ENCODE measurements at regions not wholly inside any gene's neighbourhood (a gene's known extent, or its start where the extent isn't known, plus 50 kb on each side); places are given as distances from the start of the nearest gene placed in this dataset.

DNA sequence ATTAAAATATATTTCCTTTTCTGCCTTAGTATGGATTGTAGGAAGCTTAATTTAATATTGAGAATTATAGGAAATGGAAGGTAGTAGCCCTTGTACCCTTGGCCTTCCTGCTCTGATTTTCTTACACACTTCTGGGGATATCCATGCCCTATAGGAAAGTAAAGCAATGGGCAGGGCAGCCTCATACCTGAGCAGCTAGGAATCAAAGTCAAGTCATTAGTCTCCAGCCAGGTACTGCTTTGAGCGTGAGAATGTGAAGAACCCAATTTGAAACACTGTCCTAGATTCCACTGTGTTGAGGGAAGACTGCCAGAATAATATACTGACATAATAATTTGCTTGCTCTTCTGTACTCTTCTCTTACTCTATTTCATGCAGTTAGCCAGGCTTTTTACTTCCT, 51.0 kb upstream of the L3MBTL3 start:
- FAIRE-seq = no peak
- TF ChIP-seq, protein P1, sequence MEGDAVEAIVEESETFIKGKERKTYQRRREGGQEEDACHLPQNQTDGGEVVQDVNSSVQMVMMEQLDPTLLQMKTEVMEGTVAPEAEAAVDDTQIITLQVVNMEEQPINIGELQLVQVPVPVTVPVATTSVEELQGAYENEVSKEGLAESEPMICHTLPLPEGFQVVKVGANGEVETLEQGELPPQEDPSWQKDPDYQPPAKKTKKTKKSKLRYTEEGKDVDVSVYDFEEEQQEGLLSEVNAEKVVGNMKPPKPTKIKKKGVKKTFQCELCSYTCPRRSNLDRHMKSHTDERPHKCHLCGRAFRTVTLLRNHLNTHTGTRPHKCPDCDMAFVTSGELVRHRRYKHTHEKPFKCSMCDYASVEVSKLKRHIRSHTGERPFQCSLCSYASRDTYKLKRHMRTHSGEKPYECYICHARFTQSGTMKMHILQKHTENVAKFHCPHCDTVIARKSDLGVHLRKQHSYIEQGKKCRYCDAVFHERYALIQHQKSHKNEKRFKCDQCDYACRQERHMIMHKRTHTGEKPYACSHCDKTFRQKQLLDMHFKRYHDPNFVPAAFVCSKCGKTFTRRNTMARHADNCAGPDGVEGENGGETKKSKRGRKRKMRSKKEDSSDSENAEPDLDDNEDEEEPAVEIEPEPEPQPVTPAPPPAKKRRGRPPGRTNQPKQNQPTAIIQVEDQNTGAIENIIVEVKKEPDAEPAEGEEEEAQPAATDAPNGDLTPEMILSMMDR (IDR thresholded peaks at IDR 0.05; ENCODE audit: borderline replicate concordance, extremely low read depth, insufficient read depth) = no peak
- intact Hi-C loops (cut with DNase I) = no loop called here

GRCh38 chr6:129966125-129966524, 52.3 kb upstream of the L3MBTL3 start:
- DNase-seq (no peak), FAIRE-seq (no peak)
- intact Hi-C loops (cut with DNase I) = no loop called here
- H3K27me3 ChIP-seq (ENCODE audit: control insufficient read depth, insufficient read depth, low read length) = no peaks in the 10 kb centered on the region
- H3K4me1 ChIP-seq (ENCODE audit: control insufficient read depth in 2 of 3, insufficient read depth in 2 of 3, low read depth in 1 of 3, low read length in 3 of 3) = no peaks in the 10 kb centered on the region
- TF ChIP-seq, protein P1 (IDR thresholded peaks at IDR 0.05; ENCODE audit: borderline replicate concordance, extremely low read depth, insufficient read depth) = no peak
- H3K36me3 ChIP-seq (ENCODE audit: control insufficient read depth in 2 of 3, insufficient read depth in 3 of 3, low read length in 3 of 3) = no peaks in the 10 kb centered on the region
- H3K4me3 ChIP-seq (ENCODE audit: low read length in 3 of 3) = no peak overlapping the region
- no peak overlapping the region for H3K9ac ChIP-seq (ENCODE audit: low read length in 3 of 3)
- no peak overlapping the region for H3K27ac ChIP-seq (ENCODE audit: low read depth in 2 of 2, low read length in 2 of 2)
- H3K9me3 ChIP-seq (ENCODE audit: control insufficient read depth in 2 of 3, insufficient read depth in 1 of 3, low read length in 3 of 3) = no peaks in the 10 kb centered on the region

More for the DNA sequence above, 51.0 kb upstream of the L3MBTL3 start:
- Histone ChIP-seq H3K27me3 (ENCODE audit: control insufficient read depth, insufficient read depth, low read length) (no peaks in the 10 kb centered on the region), H3K27ac (ENCODE audit: low read depth in 2 of 2, low read length in 2 of 2) (no peak overlapping the region), H3K36me3 (ENCODE audit: control insufficient read depth in 2 of 3, insufficient read depth in 3 of 3, low read length in 3 of 3) (no peaks in the 10 kb centered on the region), H3K9ac (ENCODE audit: low read length in 3 of 3) (no peak overlapping the region), H3K4me3 (ENCODE audit: low read length in 3 of 3) (no peak overlapping the region), H3K4me1 (ENCODE audit: control insufficient read depth in 2 of 3, insufficient read depth in 2 of 3, low read depth in 1 of 3, low read length in 3 of 3) (no peaks in the 10 kb centered on the region), H3K9me3 (ENCODE audit: control insufficient read depth in 2 of 3, insufficient read depth in 1 of 3, low read length in 3 of 3) (no peaks in the 10 kb centered on the region)
- no peak for DNase-seq

DNA sequence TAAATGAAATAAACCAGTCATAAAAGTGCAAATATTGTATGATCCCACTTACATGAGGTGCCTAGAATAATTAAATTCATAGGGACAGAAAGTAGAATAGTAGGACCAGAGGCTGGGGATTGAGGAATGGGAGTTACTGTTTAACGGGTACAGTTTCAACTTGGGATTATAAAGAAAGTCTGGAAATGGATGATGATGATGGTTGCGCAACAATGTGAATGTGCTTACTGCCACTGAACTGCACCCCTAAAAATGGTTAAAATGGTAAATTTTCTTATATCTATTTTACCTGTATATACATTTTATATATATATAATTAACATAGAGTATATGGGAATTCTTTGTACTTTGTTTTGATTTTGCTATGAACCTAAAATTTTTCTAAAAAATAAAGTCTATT, 53.3 kb upstream of the L3MBTL3 start:
- H3K4me3 ChIP-seq (ENCODE audit: low read length in 3 of 3) = no peak overlapping the region
- TF ChIP-seq, protein P1 (IDR thresholded peaks at IDR 0.05; ENCODE audit: borderline replicate concordance, extremely low read depth, insufficient read depth) = no peak
- H3K27ac ChIP-seq (ENCODE audit: low read depth in 2 of 2, low read length in 2 of 2) = no peak overlapping the region
- DNase-seq (no peak), FAIRE-seq (no peak)
- no peak overlapping the region for H3K9ac ChIP-seq (ENCODE audit: low read length in 3 of 3)
- H3K9me3 ChIP-seq (ENCODE audit: control insufficient read depth in 2 of 3, insufficient read depth in 1 of 3, low read length in 3 of 3) = no peaks in the 10 kb centered on the region
- H3K4me1 ChIP-seq (ENCODE audit: control insufficient read depth in 2 of 3, insufficient read depth in 2 of 3, low read depth in 1 of 3, low read length in 3 of 3) = no peaks in the 10 kb centered on the region
- H3K36me3 ChIP-seq (ENCODE audit: control insufficient read depth in 2 of 3, insufficient read depth in 3 of 3, low read length in 3 of 3) = no peaks in the 10 kb centered on the region
- intact Hi-C loops (cut with DNase I) = no loop called here
- H3K27me3 ChIP-seq (ENCODE audit: control insufficient read depth, insufficient read depth, low read length) = no peaks in the 10 kb centered on the region

DNA sequence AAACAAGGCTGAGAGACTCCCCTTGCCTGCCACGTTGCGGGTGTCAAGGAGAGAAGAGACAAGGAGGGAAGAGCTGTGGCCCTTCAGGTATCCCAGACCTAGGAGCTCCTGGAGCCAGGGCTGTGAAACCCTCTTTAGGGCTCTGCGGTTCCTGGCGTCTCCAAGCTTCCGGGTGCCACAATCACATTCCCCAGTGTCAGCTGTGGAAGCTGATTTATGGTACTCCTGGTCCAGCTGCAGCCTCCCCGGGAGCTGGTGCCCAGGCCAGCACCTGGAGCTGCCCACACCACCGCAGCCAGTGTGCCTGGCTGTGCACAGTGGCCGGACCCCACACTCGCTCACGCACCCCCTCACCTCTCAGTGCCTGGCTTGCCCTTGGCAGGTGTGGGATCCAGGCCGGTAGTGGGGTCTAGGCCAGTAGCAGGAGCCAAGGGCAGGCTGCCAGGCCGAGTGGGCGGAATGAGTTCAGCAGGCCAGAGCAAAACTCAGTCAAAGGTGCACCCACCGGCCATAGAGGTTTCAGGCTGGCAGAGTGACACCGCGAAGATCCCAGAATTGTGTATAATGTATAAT, 58.9 kb upstream of the L3MBTL3 start:
- Histone ChIP-seq H3K27me3 (ENCODE audit: control insufficient read depth, insufficient read depth, low read length) (no peaks in the 10 kb centered on the region), H3K36me3 (ENCODE audit: control insufficient read depth in 2 of 3, insufficient read depth in 3 of 3, low read length in 3 of 3) (no peaks in the 10 kb centered on the region), H3K4me3 (ENCODE audit: low read length in 3 of 3) (no peak overlapping the region), H3K9ac (ENCODE audit: low read length in 3 of 3) (no peak overlapping the region), H3K9me3 (ENCODE audit: control insufficient read depth in 2 of 3, insufficient read depth in 1 of 3, low read length in 3 of 3) (no peaks in the 10 kb centered on the region), H3K27ac (ENCODE audit: low read depth in 2 of 2, low read length in 2 of 2) (no peak overlapping the region), H3K4me1 (ENCODE audit: control insufficient read depth in 2 of 3, insufficient read depth in 2 of 3, low read depth in 1 of 3, low read length in 3 of 3) (no peaks in the 10 kb centered on the region)
- FAIRE-seq (no peak), DNase-seq (peak in 2 of 5 donors; percentile 13 to 53)
- intact Hi-C loops (cut with DNase I) = no loop called here
- TF ChIP-seq, protein P1 (IDR thresholded peaks at IDR 0.05; ENCODE audit: borderline replicate concordance, extremely low read depth, insufficient read depth) = no peak

All from kidney (tissue), 13 donors.